HL-60 (cell line): ENCODE measurements at regions not wholly inside any gene's neighbourhood (a gene's known extent, or its start where the extent isn't known, plus 50 kb on each side); places are given as distances from the start of the nearest gene placed in this dataset.

Source experiments
- DNase-seq, 2 experiments: peaks; one replicate each; pipeline ENCODE4 v3.0.0-alpha.2; 2010 to 2020; ENCODE audit warnings: low read depth in 1 of 2, low spot score in 1 of 2
- H3K27ac ChIP-seq: fragments of 250-450 bp; sonication (Bioruptor Pico); replicated peaks from 2 replicates; pipeline ENCODE4 v1.5.1; 2020; ENCODE audit warnings: mild to moderate bottlenecking, moderate library complexity
- H3K27me3 ChIP-seq: fragments of 250-450 bp; sonication (Bioruptor Pico); 2 replicates; pipeline ENCODE4 v1.5.1; 2021; ENCODE audit warnings: mild to moderate bottlenecking, moderate library complexity; ENCODE audit not compliant: insufficient read depth, poor library complexity, severe bottlenecking
- H3K4me3 ChIP-seq: replicated peaks from 2 replicates; pipeline ENCODE4 v1.5.1; 2011; ENCODE audit warnings: mild to moderate bottlenecking, control low read depth, low read length; ENCODE audit not compliant: insufficient read depth
- GABPA ChIP-seq: IDR thresholded peaks from 2 replicates; pipeline ENCODE4 v1.6.1; 2012; ENCODE audit warnings: low read depth
- POLR2AphosphoS5 ChIP-seq: IDR thresholded peaks from 2 replicates; pipeline ENCODE4 v1.6.1; 2012; ENCODE audit warnings: low read depth
- SPI1 ChIP-seq: IDR thresholded peaks from 2 replicates; pipeline ENCODE4 v1.6.1; 2012; ENCODE audit warnings: low read depth, mild to moderate bottlenecking, borderline replicate concordance
- TF ChIP-seq, protein P1 (sequence below): IDR thresholded peaks from one replicate; pipeline ENCODE4 v1.5.1; 2011; ENCODE audit warnings: low read length, control low read depth, inconsistent platforms; ENCODE audit not compliant: insufficient read depth
- TF ChIP-seq, protein P2 (sequence below): IDR thresholded peaks from 2 replicates; pipeline ENCODE4 v1.6.1; 2012; ENCODE audit warnings: low read depth; ENCODE audit not compliant: insufficient replicate concordance

DNA sequence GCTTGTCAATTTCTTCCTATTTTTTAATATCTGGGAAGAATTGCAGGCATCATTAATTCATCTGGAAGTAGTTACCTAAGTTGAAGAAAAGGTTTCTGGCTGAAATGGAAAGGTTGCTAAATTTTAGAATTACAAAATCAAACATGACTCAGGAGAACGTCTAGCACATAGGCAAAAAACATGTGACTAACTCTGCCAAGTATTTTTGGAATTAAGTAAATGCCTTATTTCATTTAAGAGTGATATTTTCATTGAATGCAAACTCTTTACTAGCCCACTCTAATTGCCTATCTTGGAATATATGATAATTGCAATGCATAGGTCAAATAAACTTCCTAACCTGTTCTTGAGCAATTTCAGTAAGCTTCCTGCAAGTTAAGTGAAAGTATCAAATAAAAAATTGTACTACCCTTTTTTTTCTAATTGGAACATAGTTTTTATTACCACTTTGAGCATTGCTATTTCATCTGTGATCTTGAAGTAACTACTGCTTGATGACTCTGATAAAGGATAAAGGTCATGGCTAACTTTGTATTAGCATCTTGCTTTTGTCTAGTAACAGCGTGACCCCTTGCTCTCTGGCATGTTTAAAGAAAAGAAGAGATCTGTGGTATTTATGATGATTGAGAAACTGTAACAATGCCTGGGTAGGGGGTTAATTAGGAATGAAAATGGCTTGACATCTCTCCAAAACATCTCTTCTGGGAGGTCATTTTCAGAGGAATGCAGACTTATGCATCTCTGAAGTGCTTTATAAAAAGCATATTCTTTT, 208.3 kb upstream of the NCAM2 start:
- H3K4me3 ChIP-seq = no peak overlapping the region
- no peak overlapping the region for H3K27ac ChIP-seq
- no peaks in the 10 kb centered on the region for H3K27me3 ChIP-seq
- TF ChIP-seq, protein P1, sequence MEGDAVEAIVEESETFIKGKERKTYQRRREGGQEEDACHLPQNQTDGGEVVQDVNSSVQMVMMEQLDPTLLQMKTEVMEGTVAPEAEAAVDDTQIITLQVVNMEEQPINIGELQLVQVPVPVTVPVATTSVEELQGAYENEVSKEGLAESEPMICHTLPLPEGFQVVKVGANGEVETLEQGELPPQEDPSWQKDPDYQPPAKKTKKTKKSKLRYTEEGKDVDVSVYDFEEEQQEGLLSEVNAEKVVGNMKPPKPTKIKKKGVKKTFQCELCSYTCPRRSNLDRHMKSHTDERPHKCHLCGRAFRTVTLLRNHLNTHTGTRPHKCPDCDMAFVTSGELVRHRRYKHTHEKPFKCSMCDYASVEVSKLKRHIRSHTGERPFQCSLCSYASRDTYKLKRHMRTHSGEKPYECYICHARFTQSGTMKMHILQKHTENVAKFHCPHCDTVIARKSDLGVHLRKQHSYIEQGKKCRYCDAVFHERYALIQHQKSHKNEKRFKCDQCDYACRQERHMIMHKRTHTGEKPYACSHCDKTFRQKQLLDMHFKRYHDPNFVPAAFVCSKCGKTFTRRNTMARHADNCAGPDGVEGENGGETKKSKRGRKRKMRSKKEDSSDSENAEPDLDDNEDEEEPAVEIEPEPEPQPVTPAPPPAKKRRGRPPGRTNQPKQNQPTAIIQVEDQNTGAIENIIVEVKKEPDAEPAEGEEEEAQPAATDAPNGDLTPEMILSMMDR = no peak
- DNase-seq = peak in 1 of 2 experiments; percentile 22

DNA sequence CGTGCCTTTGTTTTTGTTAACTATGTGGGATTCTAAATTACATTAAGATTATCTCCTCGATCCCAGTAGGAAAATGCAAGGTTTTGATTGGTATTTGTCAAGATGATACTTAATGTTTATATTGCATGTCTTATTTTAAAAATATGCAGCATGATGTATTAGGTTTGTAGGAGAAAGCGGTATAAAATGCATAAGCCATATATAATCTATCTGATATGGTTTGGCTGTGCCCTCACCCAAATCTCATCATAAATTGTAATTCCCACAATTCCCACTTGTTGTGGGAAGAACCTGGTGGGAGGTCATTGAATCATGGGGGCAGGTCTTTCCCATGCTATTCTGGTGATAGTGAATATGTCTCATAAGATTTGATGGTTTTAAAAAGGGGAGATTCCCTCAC, 198.1 kb upstream of the NCAM2 start:
- Histone ChIP-seq H3K4me3 (no peak overlapping the region), H3K27ac (no peak overlapping the region), H3K27me3 (no peaks in the 10 kb centered on the region)
- TF ChIP-seq POLR2AphosphoS5 (no peak), GABPA (no peak), SPI1 (no peak)
- TF ChIP-seq, protein P2, sequence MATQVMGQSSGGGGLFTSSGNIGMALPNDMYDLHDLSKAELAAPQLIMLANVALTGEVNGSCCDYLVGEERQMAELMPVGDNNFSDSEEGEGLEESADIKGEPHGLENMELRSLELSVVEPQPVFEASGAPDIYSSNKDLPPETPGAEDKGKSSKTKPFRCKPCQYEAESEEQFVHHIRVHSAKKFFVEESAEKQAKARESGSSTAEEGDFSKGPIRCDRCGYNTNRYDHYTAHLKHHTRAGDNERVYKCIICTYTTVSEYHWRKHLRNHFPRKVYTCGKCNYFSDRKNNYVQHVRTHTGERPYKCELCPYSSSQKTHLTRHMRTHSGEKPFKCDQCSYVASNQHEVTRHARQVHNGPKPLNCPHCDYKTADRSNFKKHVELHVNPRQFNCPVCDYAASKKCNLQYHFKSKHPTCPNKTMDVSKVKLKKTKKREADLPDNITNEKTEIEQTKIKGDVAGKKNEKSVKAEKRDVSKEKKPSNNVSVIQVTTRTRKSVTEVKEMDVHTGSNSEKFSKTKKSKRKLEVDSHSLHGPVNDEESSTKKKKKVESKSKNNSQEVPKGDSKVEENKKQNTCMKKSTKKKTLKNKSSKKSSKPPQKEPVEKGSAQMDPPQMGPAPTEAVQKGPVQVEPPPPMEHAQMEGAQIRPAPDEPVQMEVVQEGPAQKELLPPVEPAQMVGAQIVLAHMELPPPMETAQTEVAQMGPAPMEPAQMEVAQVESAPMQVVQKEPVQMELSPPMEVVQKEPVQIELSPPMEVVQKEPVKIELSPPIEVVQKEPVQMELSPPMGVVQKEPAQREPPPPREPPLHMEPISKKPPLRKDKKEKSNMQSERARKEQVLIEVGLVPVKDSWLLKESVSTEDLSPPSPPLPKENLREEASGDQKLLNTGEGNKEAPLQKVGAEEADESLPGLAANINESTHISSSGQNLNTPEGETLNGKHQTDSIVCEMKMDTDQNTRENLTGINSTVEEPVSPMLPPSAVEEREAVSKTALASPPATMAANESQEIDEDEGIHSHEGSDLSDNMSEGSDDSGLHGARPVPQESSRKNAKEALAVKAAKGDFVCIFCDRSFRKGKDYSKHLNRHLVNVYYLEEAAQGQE = no peak
- TF ChIP-seq, protein P1 = no peak
- no peak for DNase-seq

DNA sequence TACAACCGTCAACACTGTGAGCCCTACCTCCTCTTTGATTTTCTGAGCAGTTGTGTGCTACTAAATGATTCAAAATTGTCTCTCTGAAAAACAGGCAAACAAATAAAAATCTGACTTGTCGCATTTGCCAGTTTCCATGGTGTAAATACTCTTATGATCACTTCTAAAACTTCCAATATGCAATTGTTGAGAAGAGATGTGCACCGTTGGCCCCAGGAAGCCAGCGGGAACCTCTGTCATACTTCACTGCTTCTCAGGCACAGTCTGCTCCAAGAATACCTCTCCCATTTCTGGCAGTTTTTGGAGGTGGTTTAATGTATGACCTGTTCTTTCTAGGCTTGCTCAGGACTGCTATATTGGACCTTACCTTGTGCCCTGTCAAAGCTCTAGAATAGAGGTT, 196.0 kb upstream of the NCAM2 start:
- no peak for DNase-seq
- Histone ChIP-seq H3K27me3 (no peaks in the 10 kb centered on the region), H3K4me3 (no peak overlapping the region), H3K27ac (no peak overlapping the region)
- TF ChIP-seq, protein P2 = no peak
- TF ChIP-seq SPI1 (no peak), GABPA (no peak), POLR2AphosphoS5 (no peak)
- TF ChIP-seq, protein P1 = no peak

DNA sequence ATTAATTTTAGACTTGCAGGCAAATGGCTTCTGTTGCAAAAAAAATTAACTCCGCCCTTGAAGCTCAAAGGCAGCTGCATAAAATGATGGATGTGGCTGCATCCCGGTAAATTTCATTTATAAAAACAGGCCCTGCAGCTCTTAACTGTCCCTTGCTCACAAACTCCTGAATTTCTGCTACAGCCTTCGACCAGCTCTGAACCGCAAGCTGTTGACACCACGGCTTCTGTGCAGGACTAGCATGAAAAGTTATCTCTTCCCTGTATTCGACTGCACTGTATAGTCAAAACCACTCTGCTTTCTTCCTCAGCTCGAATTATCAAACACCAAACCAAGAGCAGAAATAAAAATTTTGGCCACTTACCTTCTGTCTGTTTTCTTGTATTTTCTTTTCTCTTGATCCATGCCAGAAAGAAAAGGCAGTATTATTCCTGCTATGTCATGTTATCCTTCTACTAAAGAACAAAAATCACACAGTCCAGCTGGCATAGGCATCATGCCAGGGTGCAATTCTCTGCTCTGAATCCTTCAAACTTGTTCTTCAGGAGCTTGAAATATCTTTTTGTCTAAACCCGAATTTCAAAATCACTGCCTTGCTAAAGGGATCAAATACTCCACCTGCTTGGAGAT, 195.5 kb upstream of the NCAM2 start:
- no peak overlapping the region for H3K27ac ChIP-seq
- no peak for DNase-seq
- TF ChIP-seq POLR2AphosphoS5 (no peak), SPI1 (no peak), GABPA (no peak)
- TF ChIP-seq, protein P1 = no peak
- TF ChIP-seq, protein P2 = no peak
- H3K4me3 ChIP-seq = no peak overlapping the region
- H3K27me3 ChIP-seq = no peaks in the 10 kb centered on the region
